ENCODE measurements at regions not wholly inside any gene's neighbourhood (a gene's known extent, or its start where the extent isn't known, plus 50 kb on each side); places are given as distances from the start of the nearest gene placed in this dataset.
"Not testable (repeated sequence)": the region's sequence is repeated elsewhere in the genome, so short reads cannot be mapped to it uniquely, and the experiment has no call there.

DNA sequence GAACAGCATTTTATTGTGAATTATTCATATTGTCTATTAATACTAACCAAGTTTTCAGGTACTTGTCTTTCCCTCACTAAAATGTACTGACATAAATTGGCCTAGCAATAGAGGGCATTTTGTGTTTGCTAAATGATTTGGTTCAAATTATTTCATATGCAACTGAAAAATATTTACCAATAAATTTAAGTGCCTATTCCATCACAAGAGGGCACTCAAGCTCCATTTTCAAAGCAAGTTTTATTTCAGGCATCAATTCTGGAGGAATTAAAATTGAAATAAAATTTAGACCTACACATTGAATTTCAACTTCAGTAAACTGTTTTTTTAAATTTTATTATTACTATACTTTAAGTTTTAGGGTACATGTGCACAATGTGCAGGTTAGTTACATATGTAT, 114.3 kb upstream of the SYNCRIP start:
- intact Hi-C loops (cut with DNase I): no loop called here
- Histone ChIP-seq H3K27ac (no peak overlapping the region), H3K4me1 (no peaks in the 10 kb centered on the region), H3K27me3 (no peaks in the 10 kb centered on the region), H3K9me3 (no peaks in the 10 kb centered on the region), H3K4me3 (no peak overlapping the region), H3K36me3 (no peaks in the 10 kb centered on the region)
- DNase-seq: no peak
- TF ChIP-seq POLR2A (IDR thresholded peaks at IDR 0.05): no peak
- TF ChIP-seq, protein P1, sequence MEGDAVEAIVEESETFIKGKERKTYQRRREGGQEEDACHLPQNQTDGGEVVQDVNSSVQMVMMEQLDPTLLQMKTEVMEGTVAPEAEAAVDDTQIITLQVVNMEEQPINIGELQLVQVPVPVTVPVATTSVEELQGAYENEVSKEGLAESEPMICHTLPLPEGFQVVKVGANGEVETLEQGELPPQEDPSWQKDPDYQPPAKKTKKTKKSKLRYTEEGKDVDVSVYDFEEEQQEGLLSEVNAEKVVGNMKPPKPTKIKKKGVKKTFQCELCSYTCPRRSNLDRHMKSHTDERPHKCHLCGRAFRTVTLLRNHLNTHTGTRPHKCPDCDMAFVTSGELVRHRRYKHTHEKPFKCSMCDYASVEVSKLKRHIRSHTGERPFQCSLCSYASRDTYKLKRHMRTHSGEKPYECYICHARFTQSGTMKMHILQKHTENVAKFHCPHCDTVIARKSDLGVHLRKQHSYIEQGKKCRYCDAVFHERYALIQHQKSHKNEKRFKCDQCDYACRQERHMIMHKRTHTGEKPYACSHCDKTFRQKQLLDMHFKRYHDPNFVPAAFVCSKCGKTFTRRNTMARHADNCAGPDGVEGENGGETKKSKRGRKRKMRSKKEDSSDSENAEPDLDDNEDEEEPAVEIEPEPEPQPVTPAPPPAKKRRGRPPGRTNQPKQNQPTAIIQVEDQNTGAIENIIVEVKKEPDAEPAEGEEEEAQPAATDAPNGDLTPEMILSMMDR (IDR thresholded peaks at IDR 0.05): peak; percentile 34 to 50 (median 42)
- no peak for ATAC-seq

DNA sequence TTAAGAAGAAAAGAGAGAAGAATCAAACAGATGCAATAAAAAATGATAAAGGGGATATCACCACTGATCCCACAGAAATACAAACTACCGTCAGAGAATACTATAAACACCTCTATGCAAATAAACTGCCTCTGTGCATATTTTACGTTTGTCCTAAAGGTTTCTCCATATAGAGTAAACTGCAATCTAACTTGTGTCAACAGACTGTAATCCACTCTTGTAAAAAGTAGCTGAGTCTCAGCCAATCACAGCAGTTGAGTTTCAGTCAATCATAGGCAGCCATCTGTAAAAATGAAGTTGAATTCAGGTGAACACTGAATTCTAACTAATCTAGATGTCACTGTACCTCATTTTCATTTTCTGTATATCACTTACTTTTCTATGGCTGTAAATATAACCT, 112.2 kb upstream of the SYNCRIP start:
- no peaks in the 10 kb centered on the region for H3K4me1 ChIP-seq
- no peak for ATAC-seq
- intact Hi-C loops (cut with DNase I): no loop called here
- DNase-seq: no peak
- H3K4me3 ChIP-seq: no peak overlapping the region
- no peaks in the 10 kb centered on the region for H3K9me3 ChIP-seq
- WGBS (ENCODE audit: insufficient coverage, low coverage, low lambda C conversion rate, missing lambda C conversion rate): 22% methylated on average over 2 of the region's 2 CpGs
- H3K27me3 ChIP-seq: no peaks in the 10 kb centered on the region
- H3K27ac ChIP-seq: no peak overlapping the region
- TF ChIP-seq POLR2A (IDR thresholded peaks at IDR 0.05): no peak
- TF ChIP-seq, protein P1 (IDR thresholded peaks at IDR 0.05): no peak
- no peaks in the 10 kb centered on the region for H3K36me3 ChIP-seq

DNA sequence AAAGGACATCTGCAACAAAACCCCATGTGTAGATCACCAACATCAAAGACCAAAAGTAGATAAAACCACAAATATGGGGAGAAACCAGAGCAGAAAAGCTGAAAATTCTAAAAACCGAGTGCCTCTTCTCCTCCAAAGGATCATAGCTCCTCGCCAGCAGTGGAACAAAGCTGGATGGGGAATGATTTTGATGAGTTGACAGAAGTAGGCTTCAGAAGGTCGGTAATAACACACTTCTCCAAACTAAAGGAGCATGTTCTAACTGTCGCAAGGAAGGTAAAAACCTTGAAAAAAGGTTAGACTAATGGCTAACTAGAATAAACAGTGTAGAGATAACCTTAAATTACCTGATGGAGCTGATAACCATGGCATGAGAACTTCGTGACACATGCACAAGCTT, 109.9 kb upstream of the SYNCRIP start:
- Histone ChIP-seq H3K4me3 (no peak overlapping the region), H3K27me3 (no peaks in the 10 kb centered on the region), H3K36me3 (no peaks in the 10 kb centered on the region), H3K9me3 (no peaks in the 10 kb centered on the region), H3K27ac (no peak overlapping the region), H3K4me1 (no peaks in the 10 kb centered on the region)
- intact Hi-C loops (cut with DNase I): no loop called here
- WGBS (ENCODE audit: insufficient coverage, low coverage, low lambda C conversion rate, missing lambda C conversion rate): 36% methylated on average over 5 of the region's 5 CpGs
- TF ChIP-seq, protein P1 (IDR thresholded peaks at IDR 0.05): no peak
- no peak for TF ChIP-seq POLR2A (IDR thresholded peaks at IDR 0.05)
- DNase-seq (no peak), ATAC-seq (no peak)

DNA sequence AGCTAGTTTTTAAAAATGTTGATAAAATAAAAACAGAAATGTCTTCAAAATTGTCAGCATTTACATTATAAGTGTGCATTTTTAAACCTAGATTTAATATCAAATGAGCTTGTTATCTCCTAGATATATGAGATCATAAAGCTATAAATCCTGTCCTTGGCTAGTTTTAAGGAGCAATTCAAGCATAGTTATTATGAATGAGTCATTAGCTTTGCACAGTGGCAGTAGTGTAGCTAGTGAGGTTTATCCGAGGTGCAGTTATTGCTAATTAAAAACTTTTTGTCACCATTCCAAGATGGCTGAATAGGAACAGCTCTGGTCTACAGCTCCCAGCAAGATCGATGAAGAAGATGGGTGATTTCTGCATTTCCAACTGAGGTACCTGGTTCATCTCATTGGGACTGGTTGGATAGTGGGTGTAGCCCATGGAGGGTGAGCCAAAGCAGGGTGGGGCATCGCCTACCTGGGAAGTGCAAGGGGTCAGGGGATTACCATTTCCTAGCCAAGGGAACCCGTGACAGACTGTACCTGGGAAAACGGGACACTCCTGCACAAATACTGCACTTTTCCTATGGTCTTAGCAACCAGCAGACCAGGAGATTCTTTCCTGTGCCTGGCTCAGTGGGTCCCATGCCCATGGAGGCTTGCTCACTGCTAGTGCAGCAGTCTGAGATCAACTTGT, 108.8 kb upstream of the SYNCRIP start:
- no peaks in the 10 kb centered on the region for H3K36me3 ChIP-seq
- intact Hi-C loops (cut with DNase I): no loop called here
- no peak for TF ChIP-seq POLR2A (IDR thresholded peaks at IDR 0.05)
- TF ChIP-seq, protein P1 (IDR thresholded peaks at IDR 0.05): no peak
- no peak for ATAC-seq
- WGBS (ENCODE audit: insufficient coverage, low coverage, low lambda C conversion rate, missing lambda C conversion rate): 83% methylated on average over 2 of the region's 5 CpGs
- DNase-seq: no peak
- no peaks in the 10 kb centered on the region for H3K4me1 ChIP-seq
- H3K4me3 ChIP-seq: no peak overlapping the region
- H3K27ac ChIP-seq: no peak overlapping the region
- no peaks in the 10 kb centered on the region for H3K9me3 ChIP-seq
- no peaks in the 10 kb centered on the region for H3K27me3 ChIP-seq

DNA sequence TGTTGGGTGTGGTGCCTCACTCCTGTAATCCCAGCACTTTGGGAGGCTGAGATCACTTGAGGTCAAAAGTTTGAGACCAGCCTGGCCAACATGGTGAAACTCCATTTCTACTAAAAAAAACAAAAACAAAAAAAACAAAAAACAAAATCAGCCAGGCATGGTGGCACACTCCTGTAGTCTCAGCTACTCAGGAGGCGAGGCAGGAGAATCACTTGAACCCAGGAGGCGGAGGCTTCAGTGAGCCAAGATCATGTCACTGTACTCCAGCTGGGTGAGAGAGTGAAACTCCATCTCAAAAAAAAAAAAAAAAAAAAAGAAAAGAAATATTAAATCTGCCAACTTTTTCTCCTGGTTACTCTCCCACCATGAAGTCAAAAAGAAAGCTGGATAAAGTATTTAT, 107.5 kb upstream of the SYNCRIP start:
- H3K4me3 ChIP-seq, H3K27ac ChIP-seq: not testable (repeated sequence)
- WGBS (ENCODE audit: insufficient coverage, low coverage, low lambda C conversion rate, missing lambda C conversion rate): 86% methylated on average over 2 of the region's 2 CpGs

More for the DNA sequence above, 107.5 kb upstream of the SYNCRIP start:
- H3K36me3 ChIP-seq; DNase-seq; intact Hi-C loops (cut with DNase I); H3K27me3 ChIP-seq; ATAC-seq; H3K9me3 ChIP-seq; H3K4me1 ChIP-seq: not testable (repeated sequence)

All from right lobe of liver (tissue), 6 donors.